GM19023 (cell line): ENCODE measurements at regions not wholly inside any gene's neighbourhood (a gene's known extent, or its start where the extent isn't known, plus 50 kb on each side); places are given as distances from the start of the nearest gene placed in this dataset.
"Not testable (repeated sequence)": the region's sequence is repeated elsewhere in the genome, so short reads cannot be mapped to it uniquely, and the experiment has no call there.

Experiments
- ATAC-seq: cut with Tn5 transposase; IDR thresholded peaks from one replicate; pipeline ENCODE4 v1.9.1; 2021; ENCODE audit warnings: mild to moderate bottlenecking, moderate library complexity; ENCODE audit not compliant: unreplicated experiment

DNA sequence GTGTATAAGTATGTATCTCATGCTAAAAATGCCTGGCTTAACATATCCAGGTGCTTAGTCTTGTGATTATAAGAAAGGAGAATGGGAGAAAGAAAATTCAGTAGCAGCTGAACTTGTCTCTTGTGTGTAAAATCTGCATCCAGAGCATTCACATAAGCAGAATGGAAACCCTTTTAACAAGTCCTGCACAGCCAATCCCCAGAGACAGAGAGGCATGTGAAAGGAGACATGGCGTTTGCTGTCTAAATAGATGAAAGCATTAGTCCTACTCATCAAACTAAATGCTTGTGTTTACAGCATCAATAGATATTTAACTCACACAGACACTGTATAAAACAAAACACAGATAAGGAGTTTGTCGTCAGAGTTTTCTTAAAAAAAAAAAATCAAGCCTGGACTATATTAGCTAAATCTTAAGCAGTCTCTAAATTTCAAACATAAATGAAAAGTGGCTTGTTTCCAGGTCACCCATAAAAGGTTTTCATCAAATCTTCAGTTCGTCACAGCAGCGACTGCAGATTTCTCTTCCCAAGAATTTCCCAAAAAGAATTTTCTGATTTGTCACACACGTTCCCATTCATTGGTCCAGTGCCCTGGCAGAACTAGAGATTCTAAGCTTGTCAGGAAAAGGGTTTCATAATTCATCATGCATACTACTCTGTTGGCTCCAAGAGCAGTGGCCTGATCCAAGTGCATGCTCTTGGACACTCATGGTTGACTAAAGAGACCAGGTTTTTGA lies 249.2 kb downstream of the BTG1 start:
- no peak for ATAC-seq

DNA sequence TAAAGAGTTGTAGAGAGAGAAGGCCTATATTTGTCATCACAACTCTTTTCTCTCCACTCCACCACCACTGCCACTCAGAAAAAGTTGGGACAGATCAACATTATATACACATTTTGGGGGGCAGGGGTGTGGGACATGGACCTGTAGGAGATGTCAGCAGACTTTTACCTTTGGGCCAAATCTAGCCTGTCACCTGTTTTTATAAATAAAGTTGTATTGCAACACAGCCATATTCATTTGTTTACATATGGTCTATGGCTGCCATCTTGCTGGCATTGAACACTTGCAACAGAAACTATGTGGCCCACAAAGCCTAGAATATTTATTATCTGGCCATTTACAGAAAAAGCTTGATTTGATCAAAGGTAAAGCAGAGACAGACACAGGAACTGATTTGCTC lies 250.7 kb downstream of the BTG1 start:
- ATAC-seq: no peak

DNA sequence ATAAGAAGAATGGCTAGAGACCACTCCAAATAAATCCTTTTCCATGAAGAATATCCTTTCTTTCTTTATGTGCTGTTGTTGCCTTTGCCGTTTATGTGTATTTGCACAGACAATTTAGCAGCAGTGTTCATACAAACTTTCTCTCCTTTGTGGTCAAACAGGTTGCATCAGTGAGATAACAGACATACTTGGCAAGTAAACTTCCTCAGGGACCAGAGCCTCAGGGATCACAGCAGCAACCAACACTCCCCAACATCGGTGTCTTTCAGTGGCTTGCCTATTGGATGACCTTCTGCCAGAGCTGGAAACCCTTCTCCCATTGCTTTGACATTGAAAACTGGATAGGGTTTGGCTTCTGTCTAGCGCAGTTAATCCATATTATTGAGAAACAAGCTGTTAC lies 252.2 kb downstream of the BTG1 start:
- no peak for ATAC-seq

- ATAC-seq: no peak
Measured at GRCh38 chr12:91892081-91892855, 253.4 kb downstream of the BTG1 start.

DNA sequence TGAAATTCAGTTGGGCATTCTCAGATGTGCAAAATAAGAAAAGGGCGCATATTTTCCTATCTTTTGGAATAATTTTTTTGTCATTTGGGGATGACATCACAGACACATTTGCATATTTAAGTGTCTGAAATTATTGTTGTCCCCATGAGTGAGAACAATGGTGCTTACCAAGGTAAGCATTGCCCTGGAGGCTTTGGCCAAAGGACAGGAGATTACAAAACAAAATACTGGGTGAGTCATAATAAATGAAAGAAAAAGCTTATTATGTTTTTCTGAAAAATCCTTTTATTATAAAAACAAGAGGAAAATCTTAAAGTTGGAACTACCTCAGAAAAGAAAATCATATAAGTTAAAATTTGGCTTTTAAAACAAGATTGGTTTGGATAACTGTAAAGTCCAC lies 254.9 kb downstream of the BTG1 start:
- ATAC-seq: no peak

DNA sequence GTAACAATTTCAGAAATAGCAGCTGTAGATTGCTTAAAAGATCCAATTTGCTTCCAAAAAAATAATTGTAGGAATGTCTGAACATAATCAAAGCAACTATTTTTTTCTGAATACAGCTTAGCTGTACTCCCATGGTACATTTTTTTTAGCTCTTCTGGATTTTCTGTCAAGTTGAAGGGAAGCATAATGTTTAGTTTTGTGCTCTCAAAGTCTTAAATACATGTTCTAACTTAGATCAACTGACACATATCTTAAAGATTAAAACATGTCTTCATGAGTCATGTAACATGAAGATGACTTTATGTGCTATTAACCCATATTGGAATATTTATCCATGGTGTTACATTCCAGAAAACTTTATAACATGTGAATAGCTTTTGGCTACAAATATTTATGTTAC lies 255.7 kb downstream of the BTG1 start:
- no peak for ATAC-seq

- no peak for ATAC-seq
Measured at GRCh38 chr12:91889059-91889458, 256.6 kb downstream of the BTG1 start.

DNA sequence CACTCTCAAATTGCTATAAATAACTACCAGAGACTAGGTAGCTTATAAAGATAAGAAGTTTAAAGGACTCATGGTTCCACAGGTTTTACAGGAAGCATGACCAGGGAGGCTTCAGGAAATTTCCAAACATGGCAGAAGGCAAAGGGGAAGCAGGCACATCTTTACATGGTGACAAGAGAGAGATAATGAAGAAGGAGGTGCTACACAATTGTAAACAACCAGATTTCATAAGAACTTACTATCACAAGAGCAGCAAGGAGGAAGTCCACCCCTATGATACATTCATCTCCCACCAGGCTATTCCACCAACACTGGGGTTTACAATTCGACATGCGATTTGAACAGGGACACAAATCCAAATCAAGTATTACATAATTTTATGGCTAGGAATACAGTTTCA lies 257.7 kb downstream of the BTG1 start:
- no peak for ATAC-seq

DNA sequence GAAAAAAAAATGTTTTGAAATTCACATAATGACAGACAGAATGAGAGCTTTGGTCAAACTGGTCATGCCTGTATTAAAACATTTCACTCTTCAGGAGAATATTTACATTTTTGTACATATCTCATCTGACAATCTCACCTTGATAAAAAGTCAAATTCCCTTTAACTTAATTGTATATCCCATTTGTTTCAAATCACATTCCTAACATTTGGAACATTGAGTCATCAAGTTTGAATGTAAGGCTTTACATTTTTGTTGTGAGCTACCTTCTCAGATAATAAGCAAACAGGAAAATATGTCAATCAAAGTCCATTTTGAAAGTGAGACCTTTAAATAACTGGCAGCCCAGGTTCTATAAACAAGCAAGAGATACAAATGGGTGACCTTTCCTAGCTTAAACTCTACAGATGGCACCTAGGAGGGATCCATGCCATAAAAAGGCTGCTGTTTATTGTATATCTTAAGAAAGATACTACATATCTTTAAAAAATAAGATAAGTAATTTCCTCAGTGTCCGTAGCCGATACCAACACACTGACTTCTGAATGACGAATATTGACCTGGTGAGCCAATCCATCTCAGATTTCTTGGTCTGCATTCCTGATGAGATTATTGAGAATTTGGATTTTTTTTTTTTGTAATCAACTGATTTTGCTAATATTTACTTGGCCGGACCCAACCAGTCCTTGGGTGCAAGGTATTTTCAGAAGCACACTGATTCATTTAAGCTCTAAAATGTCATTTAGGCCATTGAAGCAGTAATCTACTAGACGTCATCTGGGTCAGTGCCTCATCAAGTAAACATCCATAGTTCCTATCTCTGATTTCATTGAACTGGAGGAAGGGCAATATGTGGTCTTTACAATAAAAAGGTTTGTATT lies 259.6 kb downstream of the BTG1 start:
- no peak for ATAC-seq

DNA sequence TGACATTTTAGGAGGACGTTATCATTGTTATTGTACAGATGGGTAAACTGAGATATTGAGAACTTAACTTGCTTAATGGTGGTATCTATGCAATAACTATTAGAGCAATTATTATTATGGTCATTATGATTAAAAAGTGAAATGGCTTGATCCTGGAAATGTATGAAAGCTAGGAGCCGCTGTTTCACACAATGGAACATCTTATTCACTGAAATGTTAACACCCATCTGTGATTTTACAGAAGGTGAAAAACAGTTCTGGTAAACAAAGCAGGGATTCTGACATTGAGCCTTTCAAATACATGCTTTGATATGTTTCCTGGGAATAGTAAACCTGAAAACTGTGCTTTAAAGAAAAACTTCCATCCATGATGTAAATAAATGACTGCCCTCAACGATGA lies 261.4 kb downstream of the BTG1 start:
- ATAC-seq: no peak

GRCh38 chr12:91883811-91884210 lies 261.8 kb downstream of the BTG1 start:
- no peak for ATAC-seq

DNA sequence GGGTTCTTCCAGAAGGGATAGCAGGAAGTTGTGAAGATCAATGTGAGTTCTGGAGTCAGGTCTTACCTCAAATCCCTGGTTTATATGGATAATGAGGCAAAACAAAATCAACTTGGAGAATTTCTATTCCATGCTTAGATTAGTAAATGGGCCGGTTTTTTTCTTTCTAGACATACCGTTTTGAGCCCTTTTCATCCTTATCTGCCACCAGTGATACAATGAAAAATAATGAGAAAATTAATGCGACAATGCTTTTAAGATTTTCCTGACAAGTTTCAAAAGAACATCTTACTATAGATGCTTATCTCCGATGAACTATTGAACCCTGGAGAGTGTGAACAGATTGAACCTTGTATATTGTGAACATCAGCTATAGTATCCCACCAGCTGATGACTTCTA lies 262.7 kb downstream of the BTG1 start:
- ATAC-seq: no peak

- ATAC-seq: no peak
Measured at GRCh38 chr12:91880528-91880927, 265.1 kb downstream of the BTG1 start.

DNA sequence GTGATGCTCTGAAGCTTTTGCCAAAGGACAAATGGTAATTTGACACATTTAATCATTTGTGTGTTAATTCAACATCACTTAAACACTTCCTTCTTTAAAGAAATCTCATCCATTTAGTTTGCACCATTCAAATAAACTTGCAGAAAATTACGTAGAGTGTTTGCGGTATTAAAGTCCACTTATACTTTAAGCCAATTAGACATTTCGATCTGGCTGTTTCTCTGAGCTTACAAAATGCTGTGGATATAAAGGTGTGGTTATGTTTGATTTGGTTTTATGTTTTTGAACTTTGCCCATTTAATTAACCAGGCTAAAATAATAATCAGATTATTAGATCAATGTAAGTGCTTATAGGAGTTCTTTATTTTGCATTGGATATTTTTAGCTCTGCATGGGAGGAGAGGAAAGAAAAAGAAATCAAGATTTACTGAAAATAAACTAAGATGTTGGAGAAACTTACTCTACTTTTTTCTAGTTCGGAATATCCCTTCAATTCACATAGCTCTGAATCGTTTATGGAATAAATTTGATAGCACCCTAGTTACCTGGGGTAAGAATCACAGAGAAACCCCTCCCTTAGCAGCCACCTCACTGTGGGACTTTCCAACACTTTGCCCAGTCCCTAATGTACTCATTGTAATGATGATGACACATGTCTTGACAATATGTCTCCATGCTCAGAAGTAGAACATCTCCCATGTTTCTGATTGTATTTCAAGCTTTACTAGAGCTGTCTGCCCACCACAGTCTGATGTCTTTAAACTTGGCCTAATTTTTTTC lies 268.0 kb downstream of the BTG1 start:
- no peak for ATAC-seq

- ATAC-seq: peak; percentile 80
Measured at GRCh38 chr12:91877022-91877421, 268.6 kb downstream of the BTG1 start.

- not testable (repeated sequence) for ATAC-seq
Measured at GRCh38 chr12:91875671-91876070, 270.0 kb downstream of the BTG1 start.

GRCh38 chr12:91874086-91874865 lies 271.4 kb downstream of the BTG1 start:
- no peak for ATAC-seq

- ATAC-seq: no peak
Measured at GRCh38 chr12:91871751-91872150, 273.9 kb downstream of the BTG1 start.

DNA sequence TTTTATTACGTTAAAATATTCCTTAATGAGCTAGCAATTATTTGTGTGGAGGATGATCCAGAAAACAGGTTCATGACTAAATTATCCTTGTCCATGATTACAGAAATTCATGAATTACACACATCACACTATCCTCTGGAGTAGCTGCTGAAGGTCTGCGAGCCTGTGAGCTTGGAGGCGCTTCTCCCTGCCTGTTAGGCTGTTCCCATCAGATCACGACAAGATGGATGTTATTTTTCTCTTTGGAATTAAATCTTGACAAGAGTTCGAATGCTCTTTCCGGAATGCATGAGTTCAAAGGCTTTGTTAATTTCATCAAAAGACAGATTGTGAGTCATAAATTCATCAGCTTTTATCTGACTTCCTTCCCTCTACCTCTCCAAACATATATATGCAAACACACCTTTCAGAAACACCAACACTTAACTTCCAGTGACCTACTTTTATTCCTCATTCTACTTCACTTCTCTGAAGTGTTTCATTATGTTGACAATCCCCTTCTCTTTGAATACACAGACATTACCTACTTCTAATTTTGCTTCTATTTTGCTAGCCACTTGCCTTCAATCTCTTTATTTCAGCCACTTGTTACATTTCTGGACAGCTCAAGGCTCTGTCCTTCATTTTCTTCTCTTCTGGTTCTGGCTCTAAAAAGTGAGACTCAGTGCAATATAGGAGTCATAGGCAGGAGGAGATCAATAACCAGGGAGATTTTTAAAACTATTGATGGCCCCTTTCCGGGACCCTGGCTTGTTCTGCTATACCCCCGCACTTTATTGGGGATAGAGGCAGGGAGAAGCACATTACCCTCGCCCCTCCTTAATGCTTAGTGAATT lies 274.6 kb downstream of the BTG1 start:
- ATAC-seq: no peak
